Breast epithelium (tissue), 3 donors: ENCODE measurements at regions not wholly inside any gene's neighbourhood (a gene's known extent, or its start where the extent isn't known, plus 50 kb on each side); places are given as distances from the start of the nearest gene placed in this dataset.

Experiments used
- CTCF ChIP-seq, 3 donors: fragments of 450-650 bp; IDR thresholded peaks; one replicate each; pipeline ENCODE4 v1.5.1; 2016 to 2017; ENCODE audit warnings: antibody characterized with exemption in 3 of 3, mild to moderate bottlenecking in 3 of 3, moderate library complexity in 3 of 3
- POLR2A ChIP-seq: fragments of 450-650 bp; IDR thresholded peaks from one replicate; pipeline ENCODE4 v1.6.1; 2016; ENCODE audit warnings: antibody characterized with exemption, mild to moderate bottlenecking, moderate library complexity

GRCh38 chr22:26968859-26969523 is 311.6 kb downstream of the MIAT start:
- TF ChIP-seq POLR2A: no peak
- no peak for TF ChIP-seq CTCF (IDR thresholded peaks at IDR 0.05)
